HG03432 (cell line): ENCODE measurements at regions not wholly inside any gene's neighbourhood (a gene's known extent, or its start where the extent isn't known, plus 50 kb on each side); places are given as distances from the start of the nearest gene placed in this dataset.
"Not testable (repeated sequence)": the region's sequence is repeated elsewhere in the genome, so short reads cannot be mapped to it uniquely, and the experiment has no call there.

ENCODE experiments used
- ATAC-seq: cut with Tn5 transposase; IDR thresholded peaks from one replicate; pipeline ENCODE4 v1.9.1; 2021; ENCODE audit warnings: mild to moderate bottlenecking, moderate library complexity; ENCODE audit not compliant: unreplicated experiment

GRCh38 chr9:11141357-11141756 is 528.6 kb upstream of the PTPRD start:
- no peak for ATAC-seq

GRCh38 chr9:11142965-11143738 is 530.4 kb upstream of the PTPRD start:
- ATAC-seq: no peak

GRCh38 chr9:11144746-11145145 is 531.9 kb upstream of the PTPRD start:
- ATAC-seq: no peak

GRCh38 chr9:11148189-11148588 is 535.4 kb upstream of the PTPRD start:
- ATAC-seq: no peak

GRCh38 chr9:11149065-11149464 is 536.3 kb upstream of the PTPRD start:
- ATAC-seq: no peak

GRCh38 chr9:11158063-11158462 is 545.3 kb upstream of the PTPRD start:
- no peak for ATAC-seq

GRCh38 chr9:11158676-11159075 is 545.9 kb upstream of the PTPRD start:
- ATAC-seq: no peak

- no peak for ATAC-seq
Measured at GRCh38 chr9:11159318-11159862, 546.6 kb upstream of the PTPRD start.

GRCh38 chr9:11163843-11164242 is 551.0 kb upstream of the PTPRD start:
- ATAC-seq: no peak

- ATAC-seq: no peak
Measured at GRCh38 chr9:11182001-11182400, 569.2 kb upstream of the PTPRD start.

GRCh38 chr9:11190719-11191118 is 577.9 kb upstream of the PTPRD start:
- ATAC-seq: no peak

- ATAC-seq: no peak
Measured at GRCh38 chr9:11192993-11193392, 580.2 kb upstream of the PTPRD start.

- ATAC-seq: no peak
Measured at GRCh38 chr9:11194246-11194645, 581.4 kb upstream of the PTPRD start.

- not testable (repeated sequence) for ATAC-seq
Measured at GRCh38 chr9:11196840-11197365, 584.1 kb upstream of the PTPRD start.

GRCh38 chr9:11199335-11199734 is 586.5 kb upstream of the PTPRD start:
- ATAC-seq: no peak

- no peak for ATAC-seq
Measured at GRCh38 chr9:11204521-11204920, 591.7 kb upstream of the PTPRD start.

- ATAC-seq: no peak
Measured at GRCh38 chr9:11206925-11207324, 594.1 kb upstream of the PTPRD start.

GRCh38 chr9:11233696-11234095 is 620.9 kb upstream of the PTPRD start:
- no peak for ATAC-seq

GRCh38 chr9:11235061-11235460 is 622.3 kb upstream of the PTPRD start:
- ATAC-seq: no peak

- ATAC-seq: no peak
Measured at GRCh38 chr9:11241779-11242178, 629.0 kb upstream of the PTPRD start.

GRCh38 chr9:11257992-11258391 is 645.2 kb upstream of the PTPRD start:
- no peak for ATAC-seq

GRCh38 chr9:11269036-11269435 is 656.2 kb upstream of the PTPRD start:
- no peak for ATAC-seq
